HFFc6 (cell line): ENCODE measurements at regions not wholly inside any gene's neighbourhood (a gene's known extent, or its start where the extent isn't known, plus 50 kb on each side); places are given as distances from the start of the nearest gene placed in this dataset.

Experiments used
- DNase-seq: peaks from one replicate; pipeline ENCODE4 v3.0.0-alpha.2; 2018
- H3K27ac Mint-ChIP-seq: 2 replicates; pipeline ENCODE4 v1.8.0; 2020; ENCODE audit warnings: mild to moderate bottlenecking, mixed read lengths
- H3K27me3 Mint-ChIP-seq: 2 replicates; pipeline ENCODE4 v1.8.0; 2021; ENCODE audit warnings: mild to moderate bottlenecking, moderate library complexity, mixed read lengths; ENCODE audit not compliant: insufficient read depth
- H3K36me3 Mint-ChIP-seq: 2 replicates; pipeline ENCODE4 v1.8.0; 2021; ENCODE audit warnings: low read depth, mixed read lengths
- H3K4me1 Mint-ChIP-seq: 2 replicates; pipeline ENCODE4 v1.8.0; 2020; ENCODE audit warnings: low read depth, mixed read lengths
- H3K4me3 Mint-ChIP-seq: 2 replicates; pipeline ENCODE4 v1.8.0; 2020; ENCODE audit warnings: mild to moderate bottlenecking, moderate library complexity, mixed read lengths
- H3K9me3 Mint-ChIP-seq: 2 replicates; pipeline ENCODE4 v1.8.0; 2020; ENCODE audit warnings: mild to moderate bottlenecking, mixed read lengths
- CTCF ChIP-seq: fragments of 200-600 bp; sonication (generic); IDR thresholded peaks from 2 replicates; pipeline ENCODE4 v1.5.0; 2021; ENCODE audit warnings: antibody characterized with exemption, mild to moderate bottlenecking

GRCh38 chr13:87944038-87944437 lies 272.9 kb downstream of the SLITRK5 start:
- H3K27me3 Mint-ChIP-seq, result no peaks in the 10 kb centered on the region
- no peaks in the 10 kb centered on the region for H3K4me1 Mint-ChIP-seq
- no peak overlapping the region for H3K4me3 Mint-ChIP-seq
- peaks cover 20% of the 10 kb centered on the region for H3K9me3 Mint-ChIP-seq
- TF ChIP-seq CTCF, result no peak
- no peak for DNase-seq
- H3K36me3 Mint-ChIP-seq, result no peaks in the 10 kb centered on the region
- no peak overlapping the region for H3K27ac Mint-ChIP-seq

DNA sequence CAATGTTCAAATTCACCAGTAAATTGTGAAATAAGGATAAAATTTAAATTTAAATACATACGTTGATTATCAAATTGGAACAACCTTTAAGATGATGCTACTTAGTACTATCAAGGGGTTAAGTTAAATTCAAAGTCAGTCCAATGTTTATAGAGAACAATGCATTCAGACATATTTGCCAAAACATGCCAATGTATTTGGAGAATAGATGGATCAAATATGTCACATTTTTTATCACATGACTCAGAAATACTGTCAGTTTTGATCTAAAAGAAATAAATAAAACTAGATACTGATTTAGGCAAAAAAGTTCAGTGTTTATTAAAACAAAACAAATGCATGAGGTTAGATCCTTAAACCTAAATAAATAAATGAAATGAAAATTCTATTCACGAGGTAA lies 281.2 kb downstream of the SLITRK5 start:
- Mint-ChIP-seq H3K27me3 (no peaks in the 10 kb centered on the region), H3K27ac (no peak overlapping the region), H3K36me3 (no peaks in the 10 kb centered on the region), H3K4me1 (no peaks in the 10 kb centered on the region), H3K9me3 (peaks cover 8% of the 10 kb centered on the region), H3K4me3 (no peak overlapping the region)
- no peak for TF ChIP-seq CTCF
- DNase-seq, result no peak

- peaks cover 11% of the 10 kb centered on the region for H3K9me3 Mint-ChIP-seq
- DNase-seq, result no peak
- H3K4me3 Mint-ChIP-seq, result no peak overlapping the region
These were observed 282.2 kb downstream of the SLITRK5 start for GRCh38 chr13:87953381-87953780.

DNA sequence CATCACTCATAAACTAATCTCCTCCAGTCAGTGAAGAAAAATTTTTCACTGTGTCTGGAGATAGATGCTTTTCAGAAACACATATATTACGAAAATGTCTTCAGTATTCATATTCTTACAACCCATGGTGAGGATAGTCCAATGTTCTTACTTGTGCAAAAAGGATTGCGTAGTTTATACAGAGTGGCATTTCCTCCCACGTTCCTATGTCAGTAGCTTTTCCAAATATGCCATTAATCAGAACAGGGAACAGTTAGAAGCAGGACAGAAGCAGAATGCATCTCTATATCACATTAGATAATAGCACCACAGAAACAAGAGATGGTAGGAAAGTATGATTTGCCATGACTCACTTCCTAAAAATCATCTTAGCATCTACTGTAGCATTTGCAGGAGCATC lies 282.9 kb downstream of the SLITRK5 start:
- no peak for DNase-seq
- H3K27ac Mint-ChIP-seq, result no peak overlapping the region
- TF ChIP-seq CTCF, result no peak
- peaks cover 12% of the 10 kb centered on the region for H3K9me3 Mint-ChIP-seq
- H3K4me3 Mint-ChIP-seq, result no peak overlapping the region
- no peaks in the 10 kb centered on the region for H3K27me3 Mint-ChIP-seq
- no peaks in the 10 kb centered on the region for H3K36me3 Mint-ChIP-seq
- no peaks in the 10 kb centered on the region for H3K4me1 Mint-ChIP-seq

More at GRCh38 chr13:87953381-87953780, 282.2 kb downstream of the SLITRK5 start:
- Mint-ChIP-seq H3K27ac (no peak overlapping the region), H3K4me1 (no peaks in the 10 kb centered on the region), H3K27me3 (no peaks in the 10 kb centered on the region), H3K36me3 (no peaks in the 10 kb centered on the region)
- TF ChIP-seq CTCF, result no peak

DNA sequence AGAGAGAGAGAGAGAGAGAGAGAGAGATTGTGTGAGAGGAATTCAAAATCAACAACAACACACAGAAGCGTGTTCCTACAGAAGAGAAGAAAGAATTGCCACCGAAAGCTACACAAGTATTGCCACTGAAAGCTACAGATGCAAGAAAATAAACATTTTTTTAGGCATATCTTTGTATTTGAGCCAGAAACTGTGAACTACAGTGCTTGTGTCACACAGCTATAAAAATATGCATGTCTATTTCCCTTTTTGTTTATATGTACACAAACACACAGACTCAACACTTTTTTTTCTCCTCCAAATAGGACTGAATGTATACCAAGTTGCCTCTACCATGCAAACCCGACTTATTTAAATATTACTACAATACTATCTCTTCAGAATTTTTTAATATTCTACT lies 290.4 kb downstream of the SLITRK5 start:
- H3K27ac Mint-ChIP-seq, result no peak overlapping the region
- no peaks in the 10 kb centered on the region for H3K27me3 Mint-ChIP-seq
- TF ChIP-seq CTCF, result no peak
- no peaks in the 10 kb centered on the region for H3K4me1 Mint-ChIP-seq
- H3K36me3 Mint-ChIP-seq, result no peaks in the 10 kb centered on the region
- H3K4me3 Mint-ChIP-seq, result no peak overlapping the region
- H3K9me3 Mint-ChIP-seq, result peaks cover 19% of the 10 kb centered on the region
- no peak for DNase-seq

GRCh38 chr13:87972568-87972967 lies 301.4 kb downstream of the SLITRK5 start:
- no peak for DNase-seq

More at GRCh38 chr13:87972568-87972967, 301.4 kb downstream of the SLITRK5 start:
- H3K9me3 Mint-ChIP-seq, result peaks cover 8% of the 10 kb centered on the region
- TF ChIP-seq CTCF, result no peak
- H3K27ac Mint-ChIP-seq, result no peak overlapping the region
- no peaks in the 10 kb centered on the region for H3K4me1 Mint-ChIP-seq
- no peaks in the 10 kb centered on the region for H3K27me3 Mint-ChIP-seq
- H3K36me3 Mint-ChIP-seq, result no peaks in the 10 kb centered on the region
- no peak overlapping the region for H3K4me3 Mint-ChIP-seq
